HUES6 (cell line): ENCODE measurements at regions not wholly inside any gene's neighbourhood (a gene's known extent, or its start where the extent isn't known, plus 50 kb on each side); places are given as distances from the start of the nearest gene placed in this dataset.

Source experiments
- H3K27ac ChIP-seq: 2 replicates; pipeline ENCODE4 v1.7.0; 2013; ENCODE audit warnings: low read depth, mild to moderate bottlenecking, low read length, inconsistent platforms
- H3K27me3 ChIP-seq: 2 replicates; pipeline ENCODE4 v1.6.1; 2013; ENCODE audit warnings: low read length; ENCODE audit not compliant: control insufficient read depth, insufficient read depth
- H3K36me3 ChIP-seq: 2 replicates; pipeline ENCODE4 v1.6.1; 2013; ENCODE audit warnings: low read length; ENCODE audit not compliant: control insufficient read depth, insufficient read depth
- H3K4me1 ChIP-seq: 2 replicates; pipeline ENCODE4 v1.6.1; 2013; ENCODE audit warnings: low read length; ENCODE audit not compliant: control insufficient read depth, insufficient read depth
- H3K4me3 ChIP-seq: 2 replicates; pipeline ENCODE4 v1.5.1; 2013; ENCODE audit warnings: low read depth, low read length
- H3K9ac ChIP-seq: one replicate; pipeline ENCODE4 v1.6.1; 2013; ENCODE audit warnings: mild to moderate bottlenecking, low read length
- H3K9me3 ChIP-seq: 2 replicates; pipeline ENCODE4 v1.6.1; 2013; ENCODE audit warnings: low read depth, low read length; ENCODE audit not compliant: control insufficient read depth, insufficient read depth

DNA sequence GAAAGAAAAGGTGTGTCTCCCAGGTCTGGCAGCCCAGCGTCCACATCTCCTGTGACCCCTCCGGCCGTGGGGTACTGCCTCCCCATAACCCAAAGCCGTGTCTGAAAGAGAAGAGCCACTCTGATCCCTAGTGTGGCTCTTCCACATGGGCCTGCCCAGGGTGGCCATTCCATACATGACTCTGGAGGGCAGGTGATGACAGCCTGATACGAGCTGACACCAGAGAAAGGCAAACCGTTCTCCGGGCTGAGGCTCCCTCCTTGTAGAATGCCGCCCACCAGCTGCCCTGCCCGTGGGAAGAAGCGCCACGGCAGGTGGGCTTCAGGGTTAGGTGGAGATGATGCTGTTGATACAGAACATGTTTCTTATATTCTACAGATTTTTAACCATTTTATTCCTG, 451.6 kb upstream of the SALL3 start:
- no peak overlapping the region for H3K27ac ChIP-seq
- H3K9me3 ChIP-seq: no peaks in the 10 kb centered on the region
- no peaks in the 10 kb centered on the region for H3K36me3 ChIP-seq
- no peaks in the 10 kb centered on the region for H3K27me3 ChIP-seq
- no peak overlapping the region for H3K9ac ChIP-seq
- no peak overlapping the region for H3K4me3 ChIP-seq
- H3K4me1 ChIP-seq: no peaks in the 10 kb centered on the region

DNA sequence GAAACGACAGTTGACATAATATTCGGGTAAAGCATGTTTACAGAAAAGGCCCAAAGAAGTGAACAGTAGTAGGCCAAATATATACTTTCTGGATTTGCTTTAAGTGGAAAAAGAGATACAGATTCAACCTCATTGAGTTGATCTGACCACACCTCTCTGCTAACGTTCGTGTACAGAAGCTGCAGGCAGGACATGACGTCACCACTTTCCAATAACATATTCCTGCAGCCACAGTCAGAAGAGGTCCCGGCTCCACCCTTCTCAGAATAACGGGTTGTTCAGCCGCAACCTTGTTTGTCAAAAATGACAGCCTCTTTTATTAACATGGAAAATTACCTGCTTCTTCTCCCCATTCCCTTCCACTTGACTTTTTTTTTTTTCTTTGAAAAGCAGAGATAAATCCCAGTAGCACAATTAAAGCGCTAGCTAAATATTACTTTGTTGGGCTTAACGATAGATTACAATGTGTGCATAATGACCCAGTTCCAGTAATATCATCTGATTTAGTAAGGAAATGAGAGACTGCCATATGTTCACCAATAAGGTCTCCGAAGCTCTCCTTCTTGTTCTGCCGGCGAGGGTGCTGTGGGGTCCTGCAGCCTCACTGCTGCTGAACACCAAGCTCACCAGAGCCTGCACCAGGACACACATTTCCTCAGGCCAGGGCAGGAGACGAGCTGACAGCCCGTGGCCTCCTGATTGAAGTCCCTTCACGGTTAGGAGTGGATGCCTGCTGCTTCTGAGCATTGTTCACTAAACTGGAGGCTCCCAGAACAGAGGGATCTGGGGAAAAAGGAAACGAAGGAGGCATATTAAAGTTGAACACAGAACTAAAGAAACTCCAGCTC, 451.0 kb upstream of the SALL3 start:
- no peak overlapping the region for H3K9ac ChIP-seq
- H3K27ac ChIP-seq: no peak overlapping the region
- H3K4me1 ChIP-seq: no peaks in the 10 kb centered on the region
- no peaks in the 10 kb centered on the region for H3K36me3 ChIP-seq
- no peak overlapping the region for H3K4me3 ChIP-seq
- no peaks in the 10 kb centered on the region for H3K27me3 ChIP-seq
- H3K9me3 ChIP-seq: no peaks in the 10 kb centered on the region

DNA sequence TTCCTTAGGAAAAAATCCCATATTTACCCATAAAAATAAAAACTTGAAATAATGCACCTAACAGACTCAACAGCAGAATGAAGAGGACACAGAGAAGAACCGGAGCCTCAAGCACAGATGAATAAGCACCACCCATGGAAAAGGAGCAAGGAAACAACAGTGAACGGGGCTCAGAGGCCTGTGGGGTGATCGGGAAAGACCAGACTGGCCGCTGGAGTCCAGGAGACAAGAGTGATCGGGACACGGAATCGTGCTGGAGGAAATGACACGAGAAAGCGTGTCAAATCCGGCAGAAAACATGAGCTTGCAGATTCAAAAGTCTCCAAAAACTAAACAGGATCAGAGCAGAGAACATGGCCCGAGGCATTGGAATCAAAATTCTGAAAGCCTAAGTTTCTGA, 448.0 kb upstream of the SALL3 start:
- Histone ChIP-seq H3K27me3 (no peaks in the 10 kb centered on the region), H3K9ac (no peak overlapping the region), H3K4me1 (no peaks in the 10 kb centered on the region), H3K27ac (no peak overlapping the region), H3K36me3 (no peaks in the 10 kb centered on the region), H3K4me3 (no peak overlapping the region), H3K9me3 (no peaks in the 10 kb centered on the region)

DNA sequence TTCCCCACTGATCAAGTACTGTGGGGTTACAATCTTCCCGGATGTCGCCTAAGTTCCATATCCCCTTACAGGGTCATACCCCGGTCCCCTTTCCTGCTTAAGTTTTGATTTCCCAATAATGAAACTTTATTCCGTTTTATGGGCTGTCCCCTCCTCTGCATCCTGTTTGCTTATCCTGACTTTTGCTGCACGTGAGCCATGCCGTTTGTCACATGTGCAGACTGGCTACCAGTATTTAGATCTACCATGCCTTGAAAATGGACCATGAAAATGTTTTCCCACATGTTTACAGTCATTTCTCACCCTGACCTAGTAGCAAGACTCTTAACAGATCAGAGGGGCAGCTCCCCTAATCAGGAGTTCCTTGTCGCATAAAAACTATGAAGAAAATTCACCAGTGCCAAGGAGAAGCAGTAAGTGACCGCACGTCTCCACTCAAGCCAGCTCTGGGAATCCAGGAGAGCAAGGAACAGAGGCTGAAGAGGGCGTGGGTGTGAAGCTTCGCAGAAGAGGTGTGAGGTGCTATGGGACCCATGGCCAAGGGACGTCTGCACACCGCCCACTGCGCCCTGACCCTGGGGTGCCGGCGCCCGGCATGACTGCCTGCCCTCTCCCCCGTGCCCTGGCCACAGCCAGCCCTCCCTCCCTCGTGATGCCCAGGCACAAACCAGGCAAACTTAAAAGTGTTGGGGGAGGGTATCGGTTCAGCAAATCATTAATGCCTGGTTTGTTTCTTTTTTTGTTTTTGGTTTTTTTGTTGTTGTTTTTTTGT, 440.8 kb upstream of the SALL3 start:
- Histone ChIP-seq H3K27ac (no peak overlapping the region), H3K27me3 (no peaks in the 10 kb centered on the region), H3K4me3 (no peak overlapping the region), H3K9me3 (no peaks in the 10 kb centered on the region), H3K9ac (no peak overlapping the region), H3K36me3 (no peaks in the 10 kb centered on the region), H3K4me1 (no peaks in the 10 kb centered on the region)

GRCh38 chr18:78540636-78541529, 438.7 kb upstream of the SALL3 start:
- no peaks in the 10 kb centered on the region for H3K27me3 ChIP-seq
- H3K27ac ChIP-seq: no peak overlapping the region
- no peak overlapping the region for H3K4me3 ChIP-seq
- H3K4me1 ChIP-seq: no peaks in the 10 kb centered on the region
- no peaks in the 10 kb centered on the region for H3K36me3 ChIP-seq
- no peaks in the 10 kb centered on the region for H3K9me3 ChIP-seq
- H3K9ac ChIP-seq: no peak overlapping the region

- no peaks in the 10 kb centered on the region for H3K36me3 ChIP-seq
- H3K4me3 ChIP-seq: no peak overlapping the region
- no peaks in the 10 kb centered on the region for H3K4me1 ChIP-seq
- H3K27ac ChIP-seq: no peak overlapping the region
- H3K27me3 ChIP-seq: no peaks in the 10 kb centered on the region
- H3K9ac ChIP-seq: no peak overlapping the region
- H3K9me3 ChIP-seq: no peaks in the 10 kb centered on the region
Measured at GRCh38 chr18:78542204-78542603, 437.4 kb upstream of the SALL3 start.

DNA sequence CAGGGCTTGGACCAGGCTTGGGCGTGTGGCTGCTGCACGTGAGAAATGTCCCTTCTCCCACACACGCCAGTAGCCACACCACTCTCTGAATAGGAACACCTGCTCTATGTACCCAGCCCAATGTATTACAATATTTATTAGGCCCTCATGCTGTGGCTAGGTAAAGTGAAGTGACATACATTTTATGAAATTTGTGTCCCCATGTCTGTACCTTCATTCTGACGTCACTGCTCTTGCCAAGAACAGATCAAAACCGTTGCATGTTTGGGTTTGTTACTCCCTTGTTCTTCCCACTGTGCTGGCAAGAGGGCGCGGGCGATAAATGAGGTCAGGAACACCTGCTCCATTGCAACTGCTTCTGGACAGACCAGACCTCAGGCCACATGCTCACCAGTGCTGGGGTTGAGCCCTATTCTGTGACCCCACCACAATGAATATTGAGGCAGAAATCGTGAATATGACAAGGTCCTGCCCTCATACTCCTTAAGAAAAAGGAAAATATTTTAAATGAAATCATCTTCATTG, 436.4 kb upstream of the SALL3 start:
- no peak overlapping the region for H3K4me3 ChIP-seq
- H3K36me3 ChIP-seq: no peaks in the 10 kb centered on the region
- no peaks in the 10 kb centered on the region for H3K4me1 ChIP-seq
- no peak overlapping the region for H3K27ac ChIP-seq
- H3K9ac ChIP-seq: no peak overlapping the region
- H3K9me3 ChIP-seq: no peaks in the 10 kb centered on the region
- H3K27me3 ChIP-seq: no peaks in the 10 kb centered on the region

DNA sequence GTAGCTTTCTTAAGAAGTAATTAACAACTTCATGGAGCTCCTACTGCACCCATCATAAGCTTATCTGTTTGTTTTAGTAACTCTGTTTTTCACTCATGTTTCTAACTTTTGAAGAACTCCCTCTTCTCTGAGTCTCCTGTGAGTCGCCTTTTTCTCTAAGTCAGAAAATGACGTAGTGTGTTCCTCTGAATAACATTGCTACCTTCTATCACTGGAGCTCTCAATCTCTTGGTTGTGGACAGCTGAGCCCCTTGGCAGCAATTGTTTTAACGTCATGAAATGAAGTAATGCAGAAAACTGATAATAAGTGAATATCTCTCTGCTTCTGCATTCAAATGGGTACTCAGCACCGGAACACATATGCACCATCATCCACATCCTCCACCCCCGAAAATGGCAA, 433.3 kb upstream of the SALL3 start:
- Histone ChIP-seq H3K4me1 (no peaks in the 10 kb centered on the region), H3K9me3 (peaks cover 7% of the 10 kb centered on the region; the same call in 1 of the 2 replicates), H3K27me3 (no peaks in the 10 kb centered on the region), H3K4me3 (no peak overlapping the region), H3K9ac (no peak overlapping the region), H3K27ac (no peak overlapping the region), H3K36me3 (no peaks in the 10 kb centered on the region)

DNA sequence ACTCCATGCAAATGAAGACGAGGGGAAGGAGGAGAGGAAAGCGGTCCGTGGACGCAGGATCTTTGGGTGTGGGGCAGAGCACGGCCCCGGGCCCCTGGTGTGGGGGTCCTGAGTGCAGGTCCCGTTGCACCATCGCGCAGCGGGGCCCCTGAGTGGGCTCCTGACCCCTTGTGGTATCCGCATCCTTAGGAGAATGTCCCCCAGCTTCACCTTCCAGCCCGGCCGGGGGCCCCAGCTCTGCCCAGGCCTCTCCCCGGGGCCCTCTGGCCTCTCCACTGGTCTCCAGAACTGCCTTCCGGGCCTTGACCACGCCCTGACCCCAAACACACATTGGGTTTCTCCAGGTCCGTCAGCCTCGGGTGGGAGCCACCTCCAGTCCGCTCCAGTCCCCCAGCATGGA, 431.8 kb upstream of the SALL3 start:
- H3K4me1 ChIP-seq: no peaks in the 10 kb centered on the region
- H3K36me3 ChIP-seq: no peaks in the 10 kb centered on the region
- H3K4me3 ChIP-seq: no peak overlapping the region
- H3K27ac ChIP-seq: no peak overlapping the region
- H3K27me3 ChIP-seq: no peaks in the 10 kb centered on the region
- H3K9ac ChIP-seq: no peak overlapping the region
- H3K9me3 ChIP-seq: peaks cover 7% of the 10 kb centered on the region; the same call in 1 of the 2 replicates

- Histone ChIP-seq H3K9ac (no peak overlapping the region), H3K36me3 (no peaks in the 10 kb centered on the region), H3K27ac (no peak overlapping the region), H3K27me3 (no peaks in the 10 kb centered on the region), H3K4me3 (no peak overlapping the region), H3K9me3 (peaks cover 7% of the 10 kb centered on the region; the same call in 1 of the 2 replicates), H3K4me1 (no peaks in the 10 kb centered on the region)
Measured at GRCh38 chr18:78548261-78549058, 431.2 kb upstream of the SALL3 start.
